Immature natural killer cell (primary cell): ENCODE measurements at regions not wholly inside any gene's neighbourhood (a gene's known extent, or its start where the extent isn't known, plus 50 kb on each side); places are given as distances from the start of the nearest gene placed in this dataset.

Experiments
- DNase-seq, 3 donors: peaks; one replicate each; pipeline ENCODE4 v3.0.0; 2022; ENCODE audit warnings: mixed read lengths in 1 of 3
- H3K27ac Mint-ChIP-seq, 6 donors: one replicate each; pipeline ENCODE4 v1.8.0; 2020; ENCODE audit warnings: mixed read lengths in 6 of 6, mild to moderate bottlenecking in 5 of 6, inconsistent platforms in 4 of 6, moderate library complexity in 3 of 6
- H3K27me3 Mint-ChIP-seq, 3 donors: one replicate each; pipeline ENCODE4 v1.8.0; 2020 to 2021; ENCODE audit warnings: low read depth in 3 of 3, mild to moderate bottlenecking in 3 of 3, mixed read lengths in 3 of 3, moderate library complexity in 3 of 3, inconsistent platforms in 1 of 3
- H3K36me3 Mint-ChIP-seq, 3 donors: one replicate each; pipeline ENCODE4 v1.8.0; 2020; ENCODE audit warnings: mixed read lengths in 3 of 3, inconsistent platforms in 2 of 3, mild to moderate bottlenecking in 2 of 3
- H3K4me1 Mint-ChIP-seq, 2 donors: one replicate each; pipeline ENCODE4 v1.8.0; 2020; ENCODE audit warnings: inconsistent platforms in 2 of 2, mild to moderate bottlenecking in 2 of 2, mixed read lengths in 2 of 2, moderate library complexity in 1 of 2
- H3K4me3 Mint-ChIP-seq, 5 donors: one replicate each; pipeline ENCODE4 v1.8.0; 2020; ENCODE audit warnings: mild to moderate bottlenecking in 5 of 5, mixed read lengths in 5 of 5, inconsistent platforms in 3 of 5, moderate library complexity in 3 of 5
- H3K9me3 Mint-ChIP-seq, 6 donors: one replicate each; pipeline ENCODE4 v1.8.0; 2020; ENCODE audit warnings: mild to moderate bottlenecking in 6 of 6, mixed read lengths in 6 of 6, inconsistent platforms in 4 of 6, moderate library complexity in 3 of 6

GRCh38 chr13:23514076-23514475, 56.1 kb upstream of the TNFRSF19 start:
- H3K27me3 Mint-ChIP-seq, result peaks cover 0 to 10% (median 4%) of the 10 kb centered on the region in 3 donors
- H3K27ac Mint-ChIP-seq, result no peak overlapping the region
- H3K36me3 Mint-ChIP-seq, result no peaks in the 10 kb centered on the region
- DNase-seq, result no peak
- no peak overlapping the region for H3K4me3 Mint-ChIP-seq
- H3K4me1 Mint-ChIP-seq, result no peaks in the 10 kb centered on the region
- H3K9me3 Mint-ChIP-seq, result no peaks in the 10 kb centered on the region

DNA sequence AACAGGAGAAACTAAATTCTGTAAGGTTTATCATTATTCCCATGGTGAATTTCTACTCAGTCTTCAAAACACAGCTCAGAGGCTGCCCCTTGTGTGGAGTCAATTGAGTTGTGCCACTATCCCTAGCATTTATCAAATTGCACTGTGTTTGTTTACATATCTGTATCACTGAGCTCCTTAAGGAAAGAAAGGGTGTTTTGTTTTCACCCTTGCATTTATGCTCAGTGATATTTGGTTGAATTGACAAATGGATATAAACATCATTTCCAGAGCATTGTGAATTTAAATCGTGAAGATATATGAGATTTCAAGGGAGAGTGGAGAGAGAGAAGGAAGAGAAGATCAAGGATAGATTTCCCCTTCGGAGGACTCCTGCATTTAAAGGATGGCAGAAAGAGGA, 55.1 kb upstream of the TNFRSF19 start:
- no peaks in the 10 kb centered on the region for H3K36me3 Mint-ChIP-seq
- no peaks in the 10 kb centered on the region for H3K4me1 Mint-ChIP-seq
- H3K27me3 Mint-ChIP-seq, result peaks cover 0 to 8% (median 4%) of the 10 kb centered on the region in 3 donors
- H3K4me3 Mint-ChIP-seq, result no peak overlapping the region
- no peak overlapping the region for H3K27ac Mint-ChIP-seq
- no peaks in the 10 kb centered on the region for H3K9me3 Mint-ChIP-seq
- DNase-seq, result no peak

DNA sequence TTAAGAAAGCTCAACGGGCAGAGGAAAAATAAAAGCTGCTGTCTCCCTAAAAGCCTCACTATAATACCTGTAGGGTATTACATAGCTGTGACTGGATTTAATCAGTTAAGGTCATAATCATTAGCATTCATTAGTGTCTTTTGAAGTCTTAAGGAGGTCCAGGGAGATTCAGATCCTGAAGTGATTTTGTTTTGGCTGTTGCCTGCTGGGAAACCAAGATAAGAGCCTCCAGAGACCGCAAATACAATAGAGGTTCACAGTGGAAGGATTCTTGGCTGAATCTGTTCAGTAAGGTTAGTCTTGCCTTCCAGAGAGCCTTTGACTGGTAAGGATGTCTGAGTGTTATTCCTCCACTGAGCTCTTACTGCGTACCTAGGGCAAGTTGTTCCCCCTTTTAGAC, 54.0 kb upstream of the TNFRSF19 start:
- Mint-ChIP-seq H3K27me3 (peaks cover 2 to 8% (median 3%) of the 10 kb centered on the region in 3 donors), H3K27ac (no peak overlapping the region), H3K9me3 (no peaks in the 10 kb centered on the region), H3K4me1 (no peaks in the 10 kb centered on the region), H3K36me3 (no peaks in the 10 kb centered on the region), H3K4me3 (no peak overlapping the region)
- DNase-seq, result no peak

DNA sequence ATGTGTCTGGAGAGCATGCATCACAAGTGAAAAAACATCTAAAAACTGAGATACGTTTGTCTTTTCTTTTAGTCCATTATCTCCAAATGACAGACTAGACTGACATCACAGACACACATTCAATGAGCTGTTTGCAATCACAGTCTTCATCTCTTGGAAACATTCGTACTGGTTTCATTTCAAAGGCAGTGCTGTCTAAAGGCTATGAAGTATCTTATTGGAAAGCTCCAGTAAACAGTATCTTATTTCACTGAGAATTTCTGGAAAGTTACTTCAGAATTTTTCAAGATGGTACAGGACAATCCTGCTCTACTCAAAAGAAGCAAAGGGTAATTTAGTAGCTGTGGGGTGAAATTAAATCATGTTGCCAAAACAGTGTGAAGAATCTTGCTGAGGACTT, 53.5 kb upstream of the TNFRSF19 start:
- H3K27me3 Mint-ChIP-seq, result peaks cover 0 to 8% (median 2%) of the 10 kb centered on the region in 3 donors
- H3K27ac Mint-ChIP-seq, result no peak overlapping the region
- H3K4me3 Mint-ChIP-seq, result no peak overlapping the region
- H3K9me3 Mint-ChIP-seq, result no peaks in the 10 kb centered on the region
- no peaks in the 10 kb centered on the region for H3K36me3 Mint-ChIP-seq
- no peaks in the 10 kb centered on the region for H3K4me1 Mint-ChIP-seq
- no peak for DNase-seq

DNA sequence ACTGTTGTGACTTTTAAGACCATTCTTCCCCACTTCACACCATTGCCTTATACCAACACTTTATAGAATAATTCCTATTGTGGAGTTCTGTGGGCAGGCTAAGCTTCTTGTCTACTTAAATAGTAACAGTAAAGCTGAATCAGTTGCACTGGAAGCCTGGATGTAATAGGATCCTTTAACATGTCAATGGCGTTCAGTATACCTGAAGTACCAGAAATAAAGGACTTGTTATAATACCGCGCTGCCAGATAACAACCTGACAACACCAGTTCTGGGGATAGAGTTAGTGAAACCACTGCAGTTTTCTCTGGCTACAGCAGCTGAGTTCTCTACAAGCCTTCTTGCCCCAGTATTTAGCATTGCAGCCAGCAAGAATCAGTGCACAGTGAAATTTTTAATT, 52.0 kb upstream of the TNFRSF19 start:
- peaks cover 0 to 8% (median 2%) of the 10 kb centered on the region in 3 donors for H3K27me3 Mint-ChIP-seq
- DNase-seq, result no peak

More for the DNA sequence above, 52.0 kb upstream of the TNFRSF19 start:
- no peaks in the 10 kb centered on the region for H3K4me1 Mint-ChIP-seq
- no peak overlapping the region for H3K4me3 Mint-ChIP-seq
- H3K27ac Mint-ChIP-seq, result no peak overlapping the region
- no peaks in the 10 kb centered on the region for H3K36me3 Mint-ChIP-seq
- H3K9me3 Mint-ChIP-seq, result no peaks in the 10 kb centered on the region
